Uterus (tissue), 2 donors: ENCODE measurements at regions not wholly inside any gene's neighbourhood (a gene's known extent, or its start where the extent isn't known, plus 50 kb on each side); places are given as distances from the start of the nearest gene placed in this dataset.

Experiments
- POLR2A ChIP-seq, 2 donors: fragments of 450-650 bp; IDR thresholded peaks; one replicate each; pipeline ENCODE4 v1.6.1; 2016; ENCODE audit warnings: antibody characterized with exemption in 2 of 2, mild to moderate bottlenecking in 1 of 2, moderate library complexity in 1 of 2
- TF ChIP-seq, protein P1 (sequence below), 4 experiments: fragments of 200-600 bp in 2 of 4; fragments of 450-650 bp in 2 of 4; sonication (generic) in 2 of 4; IDR thresholded peaks; one replicate each; pipeline ENCODE4 v1.5.1; 2016 to 2019; ENCODE audit warnings: antibody characterized with exemption in 4 of 4, mild to moderate bottlenecking in 2 of 4, moderate library complexity in 1 of 4

DNA sequence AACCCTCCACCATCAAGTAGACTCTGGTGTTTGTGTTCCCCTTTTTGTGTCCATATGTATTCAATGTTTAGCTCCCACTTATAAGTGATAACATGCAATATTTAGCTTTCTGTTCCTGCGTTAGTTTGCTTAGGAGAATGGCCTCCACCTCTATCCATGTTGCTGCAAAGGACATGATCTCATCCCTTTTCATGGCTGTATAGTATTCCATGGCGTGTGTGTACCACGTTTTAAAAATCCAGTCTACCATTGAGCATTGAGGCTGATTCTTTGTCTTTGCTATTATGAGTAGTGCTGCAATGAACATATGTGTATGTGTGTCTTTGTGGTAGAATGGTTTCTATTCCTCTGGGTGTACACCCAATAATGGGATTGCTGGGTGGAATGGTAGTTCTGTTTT, 140.1 kb downstream of the BASP1 start:
- TF ChIP-seq, protein P1, sequence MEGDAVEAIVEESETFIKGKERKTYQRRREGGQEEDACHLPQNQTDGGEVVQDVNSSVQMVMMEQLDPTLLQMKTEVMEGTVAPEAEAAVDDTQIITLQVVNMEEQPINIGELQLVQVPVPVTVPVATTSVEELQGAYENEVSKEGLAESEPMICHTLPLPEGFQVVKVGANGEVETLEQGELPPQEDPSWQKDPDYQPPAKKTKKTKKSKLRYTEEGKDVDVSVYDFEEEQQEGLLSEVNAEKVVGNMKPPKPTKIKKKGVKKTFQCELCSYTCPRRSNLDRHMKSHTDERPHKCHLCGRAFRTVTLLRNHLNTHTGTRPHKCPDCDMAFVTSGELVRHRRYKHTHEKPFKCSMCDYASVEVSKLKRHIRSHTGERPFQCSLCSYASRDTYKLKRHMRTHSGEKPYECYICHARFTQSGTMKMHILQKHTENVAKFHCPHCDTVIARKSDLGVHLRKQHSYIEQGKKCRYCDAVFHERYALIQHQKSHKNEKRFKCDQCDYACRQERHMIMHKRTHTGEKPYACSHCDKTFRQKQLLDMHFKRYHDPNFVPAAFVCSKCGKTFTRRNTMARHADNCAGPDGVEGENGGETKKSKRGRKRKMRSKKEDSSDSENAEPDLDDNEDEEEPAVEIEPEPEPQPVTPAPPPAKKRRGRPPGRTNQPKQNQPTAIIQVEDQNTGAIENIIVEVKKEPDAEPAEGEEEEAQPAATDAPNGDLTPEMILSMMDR (IDR thresholded peaks at IDR 0.05), result no peak
- no peak for TF ChIP-seq POLR2A (IDR thresholded peaks at IDR 0.05)
